ENCODE measurements at regions not wholly inside any gene's neighbourhood (a gene's known extent, or its start where the extent isn't known, plus 50 kb on each side); places are given as distances from the start of the nearest gene placed in this dataset.

- Histone ChIP-seq H3K27ac (ENCODE audit: control insufficient read depth, insufficient read depth, low read length) (no peak overlapping the region), H3K4me2 (ENCODE audit: control insufficient read depth, extremely low read depth, insufficient read depth, low read depth, low read length) (no peak overlapping the region), H4K20me1 (ENCODE audit: control insufficient read depth, extremely low read depth, insufficient read depth, low read length) (no peaks in the 10 kb centered on the region), H3K4me1 (ENCODE audit: control insufficient read depth, extremely low read depth, insufficient read depth, low read length) (no peaks in the 10 kb centered on the region), H3K4me3 (ENCODE audit: control insufficient read depth in 2 of 3, extremely low read depth in 1 of 3, insufficient read depth in 2 of 3, low read depth in 1 of 3, low read length in 3 of 3) (no peak overlapping the region), H3K36me3 (ENCODE audit: control insufficient read depth in 2 of 2, extremely low read depth in 1 of 2, insufficient read depth in 2 of 2, low read length in 2 of 2) (no peaks in the 10 kb centered on the region), H3K27me3 (ENCODE audit: control insufficient read depth, extremely low read depth, insufficient read depth, low read length) (no peaks in the 10 kb centered on the region), H3K9me1 (ENCODE audit: control insufficient read depth, extremely low read depth, insufficient read depth, low read length) (no peaks in the 10 kb centered on the region), H3K79me2 (ENCODE audit: control insufficient read depth, insufficient read depth, low read length) (no peaks in the 10 kb centered on the region), H3K9me3 (ENCODE audit: control insufficient read depth, low read depth, low read length) (no peaks in the 10 kb centered on the region), H3K9ac (ENCODE audit: control insufficient read depth, extremely low read depth, insufficient read depth, low read length) (no peak overlapping the region), H2AFZ (ENCODE audit: control insufficient read depth, low read length) (no peak overlapping the region)
- DNase-seq (ENCODE audit: low read depth, low spot score) (no peak), FAIRE-seq (no peak)
- dilution Hi-C loops (cut with MboI; ENCODE audit: extremely low pct_ligation_motif_present, low sequenced_read_pairs): no loop called here
- TF ChIP-seq CTCF (optimal IDR thresholded peaks at IDR 0.05 in 1 of 3, IDR thresholded peaks at IDR 0.05 in 1 of 3, conservative IDR thresholded peaks at IDR 0.05 in 1 of 3; ENCODE audit: extremely low read depth in 1 of 3, insufficient read depth in 2 of 3, low read length in 3 of 3): no peak
- no peak for TF ChIP-seq EZH2 (IDR thresholded peaks at IDR 0.05; ENCODE audit: low read length)
Observed at GRCh38 chr9:89963280-89963679, 358.5 kb downstream of the GADD45G start.

- no peak overlapping the region for H3K27ac ChIP-seq (ENCODE audit: control insufficient read depth, insufficient read depth, low read length)
- H3K4me2 ChIP-seq (ENCODE audit: control insufficient read depth, extremely low read depth, insufficient read depth, low read depth, low read length): no peak overlapping the region
- TF ChIP-seq EZH2 (IDR thresholded peaks at IDR 0.05; ENCODE audit: low read length): no peak
- no peak for TF ChIP-seq CTCF (optimal IDR thresholded peaks at IDR 0.05 in 1 of 3, IDR thresholded peaks at IDR 0.05 in 1 of 3, conservative IDR thresholded peaks at IDR 0.05 in 1 of 3; ENCODE audit: extremely low read depth in 1 of 3, insufficient read depth in 2 of 3, low read length in 3 of 3)
- no peaks in the 10 kb centered on the region for H3K79me2 ChIP-seq (ENCODE audit: control insufficient read depth, insufficient read depth, low read length)
- dilution Hi-C loops (cut with MboI; ENCODE audit: extremely low pct_ligation_motif_present, low sequenced_read_pairs): no loop called here
- H3K4me1 ChIP-seq (ENCODE audit: control insufficient read depth, extremely low read depth, insufficient read depth, low read length): no peaks in the 10 kb centered on the region
- FAIRE-seq: no peak
- H3K9ac ChIP-seq (ENCODE audit: control insufficient read depth, extremely low read depth, insufficient read depth, low read length): no peak overlapping the region
- H2AFZ ChIP-seq (ENCODE audit: control insufficient read depth, low read length): no peak overlapping the region
- H3K9me3 ChIP-seq (ENCODE audit: control insufficient read depth, low read depth, low read length): no peaks in the 10 kb centered on the region
- no peak for DNase-seq (ENCODE audit: low read depth, low spot score)
- H3K9me1 ChIP-seq (ENCODE audit: control insufficient read depth, extremely low read depth, insufficient read depth, low read length): no peaks in the 10 kb centered on the region
- H3K4me3 ChIP-seq (ENCODE audit: control insufficient read depth in 2 of 3, extremely low read depth in 1 of 3, insufficient read depth in 2 of 3, low read depth in 1 of 3, low read length in 3 of 3): no peak overlapping the region
- H3K27me3 ChIP-seq (ENCODE audit: control insufficient read depth, extremely low read depth, insufficient read depth, low read length): no peaks in the 10 kb centered on the region
- no peaks in the 10 kb centered on the region for H3K36me3 ChIP-seq (ENCODE audit: control insufficient read depth in 2 of 2, extremely low read depth in 1 of 2, insufficient read depth in 2 of 2, low read length in 2 of 2)
- no peaks in the 10 kb centered on the region for H4K20me1 ChIP-seq (ENCODE audit: control insufficient read depth, extremely low read depth, insufficient read depth, low read length)
Observed at GRCh38 chr9:89967527-89967926, 362.7 kb downstream of the GADD45G start.

All from keratinocyte (primary cell).